GM12872 (cell line): ENCODE measurements at regions not wholly inside any gene's neighbourhood (a gene's known extent, or its start where the extent isn't known, plus 50 kb on each side); places are given as distances from the start of the nearest gene placed in this dataset.
A peak's percentile ranks its signal among the peaks of the same experiment; 100 is the strongest.

Experiments used
- TF ChIP-seq, protein P1 (sequence below): IDR thresholded peaks from 3 replicates; pipeline ENCODE4 v1.5.1; 2011; ENCODE audit warnings: low read depth, mild to moderate bottlenecking, low read length, moderate library complexity; ENCODE audit not compliant: insufficient read depth

DNA sequence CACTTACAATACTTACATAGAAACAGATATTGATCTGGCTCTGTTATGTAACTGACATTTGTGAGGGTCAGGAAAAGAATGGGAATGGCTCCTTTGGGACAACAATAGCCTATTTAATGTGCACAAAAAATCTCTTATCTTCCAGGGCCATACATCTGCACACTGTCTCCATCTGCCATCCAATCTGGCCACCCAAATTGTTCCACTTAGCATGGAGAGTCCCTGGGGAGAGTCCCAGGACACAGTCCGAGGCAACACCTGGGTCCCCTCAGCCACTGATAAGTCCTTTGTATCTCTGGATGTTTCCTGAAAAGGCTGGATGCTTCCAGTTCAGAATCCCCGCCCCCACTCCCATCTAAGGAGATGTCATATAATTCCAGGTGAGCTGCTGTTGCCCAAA lies 274.2 kb upstream of the NCKAP5 start:
- TF ChIP-seq, protein P1, sequence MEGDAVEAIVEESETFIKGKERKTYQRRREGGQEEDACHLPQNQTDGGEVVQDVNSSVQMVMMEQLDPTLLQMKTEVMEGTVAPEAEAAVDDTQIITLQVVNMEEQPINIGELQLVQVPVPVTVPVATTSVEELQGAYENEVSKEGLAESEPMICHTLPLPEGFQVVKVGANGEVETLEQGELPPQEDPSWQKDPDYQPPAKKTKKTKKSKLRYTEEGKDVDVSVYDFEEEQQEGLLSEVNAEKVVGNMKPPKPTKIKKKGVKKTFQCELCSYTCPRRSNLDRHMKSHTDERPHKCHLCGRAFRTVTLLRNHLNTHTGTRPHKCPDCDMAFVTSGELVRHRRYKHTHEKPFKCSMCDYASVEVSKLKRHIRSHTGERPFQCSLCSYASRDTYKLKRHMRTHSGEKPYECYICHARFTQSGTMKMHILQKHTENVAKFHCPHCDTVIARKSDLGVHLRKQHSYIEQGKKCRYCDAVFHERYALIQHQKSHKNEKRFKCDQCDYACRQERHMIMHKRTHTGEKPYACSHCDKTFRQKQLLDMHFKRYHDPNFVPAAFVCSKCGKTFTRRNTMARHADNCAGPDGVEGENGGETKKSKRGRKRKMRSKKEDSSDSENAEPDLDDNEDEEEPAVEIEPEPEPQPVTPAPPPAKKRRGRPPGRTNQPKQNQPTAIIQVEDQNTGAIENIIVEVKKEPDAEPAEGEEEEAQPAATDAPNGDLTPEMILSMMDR = no peak

DNA sequence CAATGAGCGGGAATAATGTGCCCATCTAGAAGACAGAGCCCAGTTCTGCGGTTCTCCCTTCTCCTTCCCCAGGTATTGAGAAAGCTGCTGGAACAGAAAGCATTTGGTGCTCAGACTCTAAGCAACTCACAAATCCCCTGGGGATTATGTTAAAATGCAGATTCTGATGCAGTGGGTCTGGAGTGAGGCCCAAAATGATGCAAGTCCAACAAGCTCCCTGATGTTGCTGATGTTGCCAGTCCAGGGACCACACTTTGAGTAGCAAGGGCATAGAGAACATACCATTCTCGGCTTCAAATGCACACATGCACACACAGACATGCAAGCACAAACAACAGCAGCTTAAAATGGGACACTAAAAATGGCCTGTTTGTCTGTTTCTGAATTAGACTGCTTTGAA lies 274.8 kb upstream of the NCKAP5 start:
- TF ChIP-seq, protein P1 = no peak

- TF ChIP-seq, protein P1 = no peak
These were observed 275.3 kb upstream of the NCKAP5 start for GRCh38 chr2:133843551-133843950.

DNA sequence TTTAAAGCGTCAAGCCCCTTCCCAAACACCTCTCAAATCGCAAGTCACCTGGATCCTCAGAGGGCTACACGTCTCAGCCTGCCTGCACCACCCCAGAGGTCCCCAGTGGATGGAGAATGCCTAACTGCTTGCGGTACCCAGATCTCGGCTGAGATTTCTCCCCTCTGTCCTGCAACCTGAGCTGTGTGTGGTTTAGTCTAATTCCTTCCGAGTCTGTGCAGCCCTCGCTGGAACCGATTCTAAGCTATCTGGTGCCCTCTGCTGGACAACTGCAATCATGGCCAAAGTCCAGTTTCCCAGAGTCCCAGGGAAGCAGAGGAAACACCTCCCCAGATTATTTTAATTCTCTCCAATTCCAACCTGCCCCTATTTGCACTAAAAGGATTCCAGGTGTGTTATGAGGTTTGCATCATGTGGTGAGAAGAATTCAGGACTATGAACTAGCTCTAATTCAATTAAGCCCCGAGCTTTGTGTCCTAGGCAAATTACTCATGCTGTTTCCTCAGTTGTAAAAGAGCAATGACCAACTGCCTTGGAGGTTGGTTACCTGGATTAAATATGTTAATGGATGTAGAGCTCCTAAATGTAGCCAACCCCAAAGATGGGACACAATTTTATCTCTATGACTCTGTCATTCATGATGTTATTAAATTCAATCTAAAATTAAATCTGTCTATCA lies 276.1 kb upstream of the NCKAP5 start:
- TF ChIP-seq, protein P1 = peak; percentile 86

GRCh38 chr2:133846476-133846875 lies 278.2 kb upstream of the NCKAP5 start:
- TF ChIP-seq, protein P1 = no peak

DNA sequence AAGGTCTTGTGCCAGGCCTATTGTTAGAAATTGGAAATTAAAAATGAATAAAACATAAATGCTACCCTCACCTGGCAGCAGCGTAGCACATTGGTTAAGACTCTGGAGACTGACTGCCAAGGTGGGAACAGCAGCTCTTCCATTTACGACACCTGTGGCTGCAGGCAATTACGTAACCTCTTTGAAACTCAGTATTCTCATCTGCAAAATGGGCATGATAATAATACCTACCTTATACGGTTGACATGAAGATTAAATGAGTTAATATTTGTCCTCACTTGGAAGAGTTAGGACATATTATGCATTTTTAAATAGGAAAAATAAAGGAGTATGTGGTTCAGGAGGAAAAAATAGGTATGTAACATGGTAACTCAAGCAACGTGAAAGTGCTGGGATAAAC lies 279.3 kb upstream of the NCKAP5 start:
- TF ChIP-seq, protein P1 = no peak

GRCh38 chr2:133848111-133848649 lies 279.9 kb upstream of the NCKAP5 start:
- TF ChIP-seq, protein P1 = no peak
